PC-9 (cell line): ENCODE measurements at regions not wholly inside any gene's neighbourhood (a gene's known extent, or its start where the extent isn't known, plus 50 kb on each side); places are given as distances from the start of the nearest gene placed in this dataset.

Experiments
- EZH2 ChIP-seq: fragments of 200-600 bp; sonication (generic); IDR thresholded peaks from 2 replicates; pipeline ENCODE4 v1.8.0; 2017; ENCODE audit warnings: antibody characterized with exemption, low read depth
- TF ChIP-seq, protein P1 (sequence below): fragments of 200-600 bp; sonication (generic); conservative IDR thresholded peaks from 2 replicates; pipeline ENCODE4 v1.6.1; 2017; ENCODE audit warnings: mixed run types, antibody characterized with exemption, mild to moderate bottlenecking, moderate library complexity

DNA sequence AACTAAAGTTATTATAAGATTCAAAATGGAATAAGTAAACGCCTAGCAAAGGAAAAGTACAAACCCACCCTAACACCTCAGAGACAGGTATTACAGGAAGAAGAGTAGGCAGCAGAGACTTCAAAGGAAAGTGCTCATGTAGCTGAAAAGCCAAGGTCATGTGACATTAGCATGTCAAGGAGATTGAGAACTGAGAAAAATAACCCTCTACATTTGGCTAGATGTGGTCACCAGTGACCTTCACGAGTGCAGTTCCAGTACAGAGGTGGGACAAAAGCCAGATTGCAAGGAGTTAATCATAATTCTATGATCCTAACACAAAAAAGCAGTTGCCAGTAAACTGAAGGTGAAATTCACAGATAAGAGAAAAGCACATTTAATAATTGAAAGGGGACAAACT lies 252.7 kb downstream of the ZEB2 start:
- TF ChIP-seq, protein P1, sequence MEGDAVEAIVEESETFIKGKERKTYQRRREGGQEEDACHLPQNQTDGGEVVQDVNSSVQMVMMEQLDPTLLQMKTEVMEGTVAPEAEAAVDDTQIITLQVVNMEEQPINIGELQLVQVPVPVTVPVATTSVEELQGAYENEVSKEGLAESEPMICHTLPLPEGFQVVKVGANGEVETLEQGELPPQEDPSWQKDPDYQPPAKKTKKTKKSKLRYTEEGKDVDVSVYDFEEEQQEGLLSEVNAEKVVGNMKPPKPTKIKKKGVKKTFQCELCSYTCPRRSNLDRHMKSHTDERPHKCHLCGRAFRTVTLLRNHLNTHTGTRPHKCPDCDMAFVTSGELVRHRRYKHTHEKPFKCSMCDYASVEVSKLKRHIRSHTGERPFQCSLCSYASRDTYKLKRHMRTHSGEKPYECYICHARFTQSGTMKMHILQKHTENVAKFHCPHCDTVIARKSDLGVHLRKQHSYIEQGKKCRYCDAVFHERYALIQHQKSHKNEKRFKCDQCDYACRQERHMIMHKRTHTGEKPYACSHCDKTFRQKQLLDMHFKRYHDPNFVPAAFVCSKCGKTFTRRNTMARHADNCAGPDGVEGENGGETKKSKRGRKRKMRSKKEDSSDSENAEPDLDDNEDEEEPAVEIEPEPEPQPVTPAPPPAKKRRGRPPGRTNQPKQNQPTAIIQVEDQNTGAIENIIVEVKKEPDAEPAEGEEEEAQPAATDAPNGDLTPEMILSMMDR = no peak
- no peak for TF ChIP-seq EZH2
